Thyroid gland (tissue), 4 donors: ENCODE measurements at regions not wholly inside any gene's neighbourhood (a gene's known extent, or its start where the extent isn't known, plus 50 kb on each side); places are given as distances from the start of the nearest gene placed in this dataset.

Experiments
- DNase-seq, 2 donors: peaks; one replicate each; pipeline ENCODE4 v3.0.0-alpha.2; 2019
- H3K27ac ChIP-seq, 3 donors: fragments of 200-600 bp; sonication (generic); 1 replicate in 2 of 3; 2 replicates in 1 of 3; pipeline ENCODE4 v1.5.1; 2016 to 2019; ENCODE audit warnings: mild to moderate bottlenecking in 1 of 3, moderate library complexity in 1 of 3
- H3K27me3 ChIP-seq: fragments of 200-600 bp; sonication (generic); one replicate; pipeline ENCODE4 v1.5.1; 2019
- H3K36me3 ChIP-seq, 2 donors: fragments of 200-600 bp; sonication (generic); one replicate each; pipeline ENCODE4 v1.5.1; 2016 to 2019
- H3K4me1 ChIP-seq, 2 donors: fragments of 200-600 bp; sonication (generic); one replicate each; pipeline ENCODE4 v1.5.1; 2017 to 2019
- H3K4me3 ChIP-seq, 3 donors: fragments of 200-600 bp; sonication (generic); replicated peaks in 1 of 3; 1 replicate in 2 of 3; 2 replicates in 1 of 3; pipeline ENCODE4 v1.5.1; 2016; ENCODE audit warnings: mild to moderate bottlenecking in 1 of 3
- H3K9me3 ChIP-seq: fragments of 200-600 bp; sonication (generic); one replicate; pipeline ENCODE4 v1.5.1; 2017
- POLR2A ChIP-seq, 2 donors: fragments of 450-650 bp; IDR thresholded peaks; one replicate each; pipeline ENCODE4 v1.6.1; 2017; ENCODE audit warnings: antibody characterized with exemption in 2 of 2, mild to moderate bottlenecking in 2 of 2, moderate library complexity in 1 of 2
- WGBS, 2 donors: methylation state at CpG; one replicate each; pipeline ENCODE4 v1.1.5; 2017; 5-methylcytosine and 5-hydroxymethylcytosine counted together
- intact Hi-C: fragments of 100-400 bp; cut with DNase I; formaldehyde crosslinking; loops from one replicate; pipeline ENCODE4 v1.15.1; 2023
- TF ChIP-seq, protein P1 (sequence below), 6 experiments: fragments of 200-600 bp in 3 of 6; fragments of 450-650 bp in 3 of 6; sonication (generic) in 3 of 6; IDR thresholded peaks; one replicate each; pipeline ENCODE4 v1.5.1; 2016 to 2019; ENCODE audit warnings: antibody characterized with exemption in 6 of 6, mild to moderate bottlenecking in 2 of 6, inconsistent platforms in 1 of 6, moderate library complexity in 1 of 6

DNA sequence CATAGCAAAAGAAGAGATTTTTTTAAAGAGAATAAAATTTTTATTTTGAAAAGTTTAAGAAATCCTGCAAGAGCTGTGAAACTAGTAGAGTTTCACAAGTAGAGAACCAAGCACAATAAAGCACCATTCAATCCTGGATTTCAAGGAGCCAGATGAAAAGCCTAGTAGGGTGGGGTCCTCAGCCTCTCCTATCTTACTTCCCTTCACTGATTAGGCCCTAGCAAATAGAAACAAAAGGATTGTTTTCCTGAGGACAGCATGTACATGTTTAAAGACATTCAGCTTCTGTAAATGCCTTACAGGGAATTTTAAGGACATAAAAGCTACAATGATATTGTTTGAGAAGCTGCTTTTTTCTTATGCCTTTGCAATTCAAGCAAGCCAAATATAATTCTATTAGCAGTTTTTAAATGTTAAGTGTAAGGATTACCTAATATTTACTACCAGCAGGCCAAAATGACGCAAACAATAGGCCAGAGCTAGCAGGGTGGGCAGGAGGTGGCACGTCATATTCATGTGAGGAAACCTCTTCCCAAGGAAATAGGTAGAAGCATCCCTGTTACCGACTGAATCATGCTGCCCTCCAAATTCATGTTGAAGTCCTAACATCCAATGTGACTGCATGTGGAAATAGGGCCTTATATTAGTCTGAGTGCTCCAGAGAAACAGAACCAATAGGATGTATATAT is 337.6 kb downstream of the MLLT3 start:
- Histone ChIP-seq H3K4me3 (no peak overlapping the region), H3K9me3 (no peaks in the 10 kb centered on the region), H3K4me1 (no peaks in the 10 kb centered on the region), H3K27me3 (no peaks in the 10 kb centered on the region), H3K27ac (no peak overlapping the region), H3K36me3 (no peaks in the 10 kb centered on the region)
- no peak for DNase-seq
- intact Hi-C loops = no loop called here
- 59 to 87% methylated on average over 3 of the region's 3 CpGs for WGBS, 2 donors
- TF ChIP-seq, protein P1, sequence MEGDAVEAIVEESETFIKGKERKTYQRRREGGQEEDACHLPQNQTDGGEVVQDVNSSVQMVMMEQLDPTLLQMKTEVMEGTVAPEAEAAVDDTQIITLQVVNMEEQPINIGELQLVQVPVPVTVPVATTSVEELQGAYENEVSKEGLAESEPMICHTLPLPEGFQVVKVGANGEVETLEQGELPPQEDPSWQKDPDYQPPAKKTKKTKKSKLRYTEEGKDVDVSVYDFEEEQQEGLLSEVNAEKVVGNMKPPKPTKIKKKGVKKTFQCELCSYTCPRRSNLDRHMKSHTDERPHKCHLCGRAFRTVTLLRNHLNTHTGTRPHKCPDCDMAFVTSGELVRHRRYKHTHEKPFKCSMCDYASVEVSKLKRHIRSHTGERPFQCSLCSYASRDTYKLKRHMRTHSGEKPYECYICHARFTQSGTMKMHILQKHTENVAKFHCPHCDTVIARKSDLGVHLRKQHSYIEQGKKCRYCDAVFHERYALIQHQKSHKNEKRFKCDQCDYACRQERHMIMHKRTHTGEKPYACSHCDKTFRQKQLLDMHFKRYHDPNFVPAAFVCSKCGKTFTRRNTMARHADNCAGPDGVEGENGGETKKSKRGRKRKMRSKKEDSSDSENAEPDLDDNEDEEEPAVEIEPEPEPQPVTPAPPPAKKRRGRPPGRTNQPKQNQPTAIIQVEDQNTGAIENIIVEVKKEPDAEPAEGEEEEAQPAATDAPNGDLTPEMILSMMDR (IDR thresholded peaks at IDR 0.05) = no peak
- no peak for TF ChIP-seq POLR2A (IDR thresholded peaks at IDR 0.05)

DNA sequence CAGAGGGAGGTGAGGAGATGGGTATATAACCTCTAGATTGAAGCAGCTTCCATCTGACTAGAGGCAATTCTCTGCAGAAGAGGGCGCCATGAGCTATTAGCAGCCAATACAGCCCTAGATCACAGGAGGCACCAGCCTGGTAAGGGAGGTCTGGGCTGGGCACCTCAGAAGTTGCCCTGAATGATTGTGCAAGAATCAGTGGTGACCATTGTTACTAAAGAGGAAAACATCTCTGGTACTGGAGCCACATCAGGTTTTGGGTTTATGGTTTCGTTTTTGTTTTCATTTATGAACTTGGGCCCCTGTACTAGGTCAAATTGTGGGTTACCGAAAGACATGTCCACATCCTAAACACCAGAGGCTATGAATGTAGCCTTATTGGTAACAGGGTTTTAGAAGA is 342.0 kb downstream of the MLLT3 start:
- no peak for TF ChIP-seq POLR2A (IDR thresholded peaks at IDR 0.05)
- TF ChIP-seq, protein P1 (IDR thresholded peaks at IDR 0.05) = no peak
- Histone ChIP-seq H3K4me1 (no peaks in the 10 kb centered on the region), H3K9me3 (no peaks in the 10 kb centered on the region), H3K4me3 (no peak overlapping the region), H3K36me3 (no peaks in the 10 kb centered on the region), H3K27me3 (no peaks in the 10 kb centered on the region), H3K27ac (no peak overlapping the region)
- intact Hi-C loops = no loop called here
- no peak for DNase-seq
- 91 to 97% methylated on average over 3 of the region's 3 CpGs for WGBS, 2 donors

DNA sequence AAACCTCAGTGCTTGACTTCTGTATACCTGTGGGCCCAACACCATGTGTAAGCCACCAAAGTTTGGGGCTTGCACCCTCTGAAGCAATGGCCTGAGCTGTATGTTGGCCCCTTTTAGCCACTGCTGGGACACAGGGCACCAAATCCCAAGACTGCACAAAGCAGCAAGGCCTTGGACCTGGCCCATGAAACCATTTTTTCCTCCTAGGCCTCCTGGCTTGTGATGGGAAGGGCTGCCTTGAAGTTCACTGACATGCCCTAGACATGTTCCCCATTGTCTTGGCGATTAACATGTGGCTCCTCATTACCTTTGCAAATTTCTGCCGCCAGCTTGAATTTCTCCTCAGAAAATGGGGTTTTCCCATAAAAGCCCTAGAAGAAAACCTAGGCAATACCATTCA is 345.5 kb downstream of the MLLT3 start:
- intact Hi-C loops = no loop called here
- Histone ChIP-seq H3K27ac (no peak overlapping the region), H3K9me3 (no peaks in the 10 kb centered on the region), H3K4me3 (no peak overlapping the region), H3K4me1 (no peaks in the 10 kb centered on the region), H3K36me3 (no peaks in the 10 kb centered on the region), H3K27me3 (no peaks in the 10 kb centered on the region)
- TF ChIP-seq POLR2A (IDR thresholded peaks at IDR 0.05) = no peak
- TF ChIP-seq, protein P1 (IDR thresholded peaks at IDR 0.05) = no peak
- DNase-seq = no peak
- 98 to 100% methylated on average over 2 of the region's 2 CpGs for WGBS, 2 donors

GRCh38 chr9:20271723-20272122 is 350.6 kb downstream of the MLLT3 start:
- H3K4me3 ChIP-seq = no peak overlapping the region
- WGBS, 2 donors = 81 to 85% methylated on average over 2 of the region's 2 CpGs
- DNase-seq = no peak
- H3K27me3 ChIP-seq = no peaks in the 10 kb centered on the region
- H3K9me3 ChIP-seq = no peaks in the 10 kb centered on the region
- no peak overlapping the region for H3K27ac ChIP-seq
- intact Hi-C loops = no loop called here
- H3K36me3 ChIP-seq = no peaks in the 10 kb centered on the region
- TF ChIP-seq, protein P1 (IDR thresholded peaks at IDR 0.05) = no peak
- no peak for TF ChIP-seq POLR2A (IDR thresholded peaks at IDR 0.05)
- no peaks in the 10 kb centered on the region for H3K4me1 ChIP-seq

DNA sequence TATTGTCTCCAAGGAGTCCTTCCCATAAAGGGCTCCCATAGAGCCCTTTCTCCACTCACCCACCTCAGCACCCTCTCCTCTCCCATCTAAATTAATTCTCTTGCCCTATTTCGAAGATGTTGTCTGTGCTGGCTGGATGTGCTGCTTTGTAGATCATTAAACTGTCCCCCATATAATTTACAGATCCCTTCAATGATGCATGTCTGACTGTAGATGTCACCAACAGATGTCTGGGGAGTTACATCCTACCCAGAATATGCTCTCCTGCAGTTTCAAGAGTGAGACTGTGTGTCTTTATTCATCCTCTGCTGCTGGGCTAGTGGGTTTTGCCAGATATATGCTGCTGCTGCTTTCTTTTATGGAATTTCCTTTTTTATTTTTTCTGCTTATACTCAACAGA is 351.2 kb downstream of the MLLT3 start:
- WGBS, 2 donors = 80 to 88% methylated on average over 1 of the region's 1 CpG
- TF ChIP-seq, protein P1 (IDR thresholded peaks at IDR 0.05) = no peak
- no peak for TF ChIP-seq POLR2A (IDR thresholded peaks at IDR 0.05)
- Histone ChIP-seq H3K9me3 (no peaks in the 10 kb centered on the region), H3K4me3 (no peak overlapping the region), H3K27ac (no peak overlapping the region), H3K4me1 (no peaks in the 10 kb centered on the region), H3K36me3 (no peaks in the 10 kb centered on the region), H3K27me3 (no peaks in the 10 kb centered on the region)
- no peak for DNase-seq
- intact Hi-C loops = no loop called here
